Stimulated activated CD4-positive, alpha-beta T cell treated with anti-CD3 and anti-CD28 coated beads, Interleukin-2, amount 100 ng/mL, for 4 hours (primary cell): ENCODE measurements at regions not wholly inside any gene's neighbourhood (a gene's known extent, or its start where the extent isn't known, plus 50 kb on each side); places are given as distances from the start of the nearest gene placed in this dataset.
"Not testable (repeated sequence)": the region's sequence is repeated elsewhere in the genome, so short reads cannot be mapped to it uniquely, and the experiment has no call there.

Experiments used
- DNase-seq: peaks from one replicate; pipeline ENCODE4 v3.0.0-alpha.2; 2020; ENCODE audit warnings: low read depth

DNA sequence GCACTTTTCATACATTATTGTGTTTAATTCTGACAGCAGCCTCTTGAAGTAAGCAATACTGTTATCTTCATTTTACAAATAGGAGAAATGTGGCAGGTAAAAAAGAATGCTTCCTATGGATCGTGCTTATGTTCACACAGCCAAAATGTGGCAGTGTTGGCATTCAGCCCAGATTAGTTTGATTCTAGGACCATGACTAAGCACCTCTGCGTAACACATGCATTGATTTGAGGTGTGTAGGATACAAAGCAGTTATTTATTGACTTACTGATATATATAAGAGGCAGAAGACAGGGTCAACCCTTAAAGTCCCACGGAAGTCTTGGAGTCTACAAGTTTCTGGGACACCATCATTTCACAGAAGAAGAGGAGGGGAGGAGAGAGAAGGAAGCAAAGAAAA lies 1144.4 kb upstream of the GOT2 start:
- no peak for DNase-seq

DNA sequence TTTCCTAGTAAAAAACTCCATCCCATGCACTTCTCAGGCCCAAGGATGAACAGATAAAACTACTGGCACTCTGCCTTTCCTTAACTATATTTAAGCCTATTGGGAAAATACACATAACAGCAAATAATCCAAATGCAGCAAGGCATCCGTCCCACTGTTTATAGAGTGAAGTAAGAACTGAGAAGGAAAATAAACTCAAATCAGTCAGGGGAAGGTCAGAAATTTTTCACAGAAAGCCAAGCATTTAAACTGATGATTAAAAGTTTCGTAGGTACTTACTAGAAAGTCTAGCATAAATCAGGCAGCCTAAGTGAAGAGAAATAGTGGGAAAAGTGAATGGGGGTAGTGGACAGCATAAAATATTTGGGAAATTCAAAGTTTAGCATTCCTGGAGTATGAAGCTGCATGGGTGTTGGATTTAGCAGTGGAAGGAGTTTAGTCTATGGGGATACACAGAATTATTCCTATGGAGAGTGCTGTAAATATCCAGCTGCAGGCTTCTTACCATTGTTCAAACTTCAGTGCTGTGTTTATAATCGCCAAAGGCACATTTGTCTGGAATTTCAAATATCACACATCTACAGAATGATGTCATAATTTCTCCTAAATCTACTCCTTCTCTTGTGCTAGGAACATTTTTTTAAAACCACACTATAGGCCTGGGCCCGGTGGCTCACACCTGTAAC lies 1131.0 kb upstream of the GOT2 start:
- no peak for DNase-seq

DNA sequence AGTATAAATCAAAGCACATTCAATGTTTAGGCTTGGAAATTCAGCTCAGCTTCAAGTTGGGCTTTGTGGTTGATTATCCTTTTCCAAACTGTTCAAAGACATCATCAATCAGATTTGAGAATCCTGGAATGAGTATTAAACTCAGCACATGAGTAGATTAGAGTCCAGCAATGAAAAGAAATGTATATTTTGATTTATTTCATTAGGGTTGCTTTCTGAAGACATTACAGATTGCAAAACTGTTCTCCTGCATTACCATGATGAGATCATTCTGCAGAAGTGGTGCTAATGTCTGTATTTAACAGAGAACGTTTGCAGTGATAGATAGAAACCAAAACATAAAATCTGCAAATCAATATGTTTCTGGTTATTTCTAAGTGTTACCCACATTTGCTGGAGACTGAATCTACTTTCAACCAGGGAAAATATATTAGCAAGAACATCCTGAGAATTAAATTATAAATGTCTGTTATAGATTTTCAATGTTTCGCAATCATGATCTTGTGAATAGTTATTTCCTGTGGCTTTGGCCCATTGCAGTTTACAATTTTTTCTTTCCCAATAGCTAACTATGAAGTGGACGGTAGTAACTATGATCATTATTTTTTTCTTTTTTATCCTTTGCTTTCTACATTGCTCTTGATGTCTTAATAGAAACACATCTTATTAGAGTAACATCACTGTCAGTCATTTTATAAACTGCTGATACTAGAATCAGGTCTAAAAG lies 1125.7 kb upstream of the GOT2 start:
- DNase-seq, result no peak

DNA sequence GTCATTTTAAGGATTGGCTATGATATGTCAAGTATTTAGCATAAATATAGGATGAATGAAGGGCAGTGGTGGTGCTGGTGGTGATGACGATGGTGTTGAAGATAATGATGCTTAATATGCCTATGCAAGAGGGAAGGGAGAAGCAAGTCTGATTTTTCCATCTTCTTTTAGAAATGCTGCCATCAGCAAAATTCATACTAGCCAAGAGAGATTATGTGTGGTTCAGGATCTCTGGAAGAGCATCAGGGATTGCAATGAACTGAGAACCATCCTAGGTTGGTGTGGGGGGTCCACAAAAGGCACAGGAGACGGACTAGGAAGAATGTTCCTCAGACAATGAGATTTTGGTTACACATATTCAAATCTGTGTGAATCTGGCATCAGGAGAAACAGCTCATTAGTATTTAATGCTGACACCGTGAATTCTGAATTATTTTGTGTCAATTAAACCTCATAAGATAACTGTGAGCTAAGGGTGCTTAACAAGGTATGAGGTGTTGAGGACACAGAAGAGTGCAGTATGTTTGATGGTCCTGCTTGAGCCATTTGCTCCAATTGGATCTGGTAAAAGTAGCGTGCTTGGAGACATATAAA lies 1120.8 kb upstream of the GOT2 start:
- no peak for DNase-seq

DNA sequence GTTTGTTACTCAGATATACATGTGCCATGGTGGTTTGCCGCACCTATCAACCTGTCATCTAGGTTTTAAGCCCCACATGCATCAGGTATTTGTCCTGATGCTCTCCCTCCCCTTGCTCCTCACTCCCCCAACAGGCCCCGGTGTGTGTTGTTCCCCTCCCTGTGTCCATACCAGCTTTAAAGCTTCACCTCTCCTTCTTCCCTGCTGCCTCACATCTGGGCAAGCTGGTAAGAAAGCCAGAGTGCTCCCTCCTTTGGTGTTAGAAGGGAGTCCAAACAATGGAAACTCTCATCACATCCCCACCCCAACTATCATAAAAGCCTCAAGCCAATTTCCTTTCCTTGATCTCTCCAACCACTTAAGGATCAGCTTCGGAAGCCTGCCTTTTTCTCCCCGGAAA lies 1115.6 kb upstream of the GOT2 start:
- no peak for DNase-seq

DNA sequence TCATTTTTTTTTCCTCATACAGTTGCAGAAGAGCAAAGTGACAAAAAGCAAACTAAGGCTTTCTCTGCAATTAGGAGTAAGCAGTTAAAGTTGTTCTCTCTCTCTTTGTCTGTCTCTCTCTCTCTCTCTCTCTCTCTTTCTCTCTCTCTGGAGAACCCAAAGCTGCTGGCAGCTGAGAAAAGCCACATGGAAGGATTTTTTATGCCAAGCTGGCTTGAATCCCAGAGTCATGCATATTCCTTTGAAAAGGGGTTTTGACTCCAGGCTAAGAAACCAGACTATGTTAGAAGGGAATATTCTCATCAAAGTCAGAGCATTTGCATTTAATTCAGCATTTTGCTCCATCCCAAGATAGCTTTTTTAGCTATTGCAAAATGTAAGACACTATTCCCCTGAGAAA lies 1114.2 kb upstream of the GOT2 start:
- DNase-seq, result no peak

DNA sequence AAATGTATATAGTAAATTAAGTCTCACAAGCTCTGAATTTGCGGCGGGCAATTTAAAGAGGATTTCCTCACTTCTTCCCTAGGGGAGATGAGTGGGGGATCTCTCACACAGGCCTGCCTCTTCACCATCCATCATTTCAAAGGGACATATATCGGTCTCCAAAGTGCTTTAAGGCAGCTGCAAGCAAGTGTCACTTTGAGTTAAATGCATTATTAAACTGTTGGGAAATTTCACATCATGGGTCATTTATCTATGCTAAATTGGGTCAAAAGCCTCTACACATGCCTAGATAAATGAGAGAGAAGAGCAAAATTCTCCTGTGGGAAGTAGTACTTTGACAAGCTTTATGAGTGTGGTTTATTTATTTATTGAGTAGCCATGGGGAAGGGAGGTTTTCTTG lies 1106.1 kb upstream of the GOT2 start:
- no peak for DNase-seq

DNA sequence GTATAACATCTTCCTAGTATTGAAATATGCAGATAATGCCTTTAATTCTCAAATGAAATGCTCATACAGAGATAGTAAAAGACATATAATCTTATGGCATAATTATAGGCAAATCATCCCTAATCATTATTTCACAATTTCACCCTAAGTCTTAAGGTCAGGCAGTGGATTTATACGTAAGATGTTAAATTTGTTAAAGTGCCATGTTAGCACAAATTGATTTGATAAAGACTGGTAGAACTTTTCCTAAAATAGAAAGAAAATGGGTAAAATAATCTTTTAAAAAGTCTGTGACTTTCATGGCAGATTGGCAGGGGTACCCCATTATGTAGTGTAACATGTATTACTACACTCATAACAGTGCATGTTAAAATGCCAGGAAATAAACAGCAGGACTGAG lies 1092.7 kb upstream of the GOT2 start:
- no peak for DNase-seq

DNA sequence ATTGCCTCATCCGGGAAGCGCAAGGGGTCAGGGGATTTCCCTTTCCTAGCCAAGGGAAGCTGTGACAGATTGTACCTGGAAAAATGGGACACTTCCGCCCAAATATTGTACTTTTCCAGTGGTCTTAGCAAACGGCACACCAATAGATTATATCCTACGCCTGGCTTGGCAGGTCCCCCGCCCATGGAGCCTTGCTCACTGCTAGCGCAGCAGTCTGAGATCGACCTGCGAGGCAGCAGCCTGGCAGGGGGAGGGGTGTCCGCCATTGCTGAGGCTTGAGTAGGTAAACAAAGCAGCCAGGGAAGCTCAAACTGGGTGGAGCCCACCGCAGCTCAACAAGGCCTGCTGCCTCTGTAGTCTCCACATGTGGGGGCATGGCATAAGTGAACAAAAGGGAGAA lies 1075.4 kb upstream of the GOT2 start:
- not testable (repeated sequence) for DNase-seq

DNA sequence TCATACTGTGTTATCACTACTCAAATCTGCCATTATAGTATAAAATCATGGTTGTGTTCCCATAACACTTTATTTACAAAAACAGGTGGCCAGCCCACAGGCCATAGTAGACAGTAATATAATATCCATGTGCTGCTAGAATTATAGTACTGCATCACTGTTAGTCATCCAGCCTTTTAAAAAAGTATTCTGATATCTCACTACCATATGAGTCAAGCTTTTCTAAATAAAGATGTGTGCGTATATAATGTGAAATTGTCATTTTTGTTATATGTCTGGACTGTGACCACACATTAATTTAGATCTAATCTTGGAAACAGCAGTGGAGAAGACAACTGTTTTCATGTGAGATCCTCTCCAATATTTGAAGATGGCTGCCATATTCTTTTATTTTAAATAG lies 1049.1 kb upstream of the GOT2 start:
- no peak for DNase-seq

DNA sequence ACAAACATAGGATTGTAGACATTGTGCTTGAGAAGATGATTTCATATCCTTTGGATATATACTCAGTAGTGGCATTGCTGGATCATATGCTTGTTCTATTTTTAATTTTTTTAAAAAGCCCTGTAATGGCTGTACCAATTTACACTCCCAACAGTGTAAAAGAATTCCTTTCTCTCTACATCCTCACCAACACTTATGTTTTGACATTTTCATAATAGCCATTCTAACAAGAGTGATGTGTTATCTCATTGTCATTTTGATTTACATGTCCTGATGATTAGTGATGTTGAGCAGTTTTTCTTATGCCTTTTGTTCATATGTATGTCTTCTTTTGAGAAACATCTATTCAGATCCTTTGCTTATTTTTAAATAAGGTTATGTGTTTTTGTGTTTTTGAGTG lies 1039.2 kb upstream of the GOT2 start:
- DNase-seq, result no peak

DNA sequence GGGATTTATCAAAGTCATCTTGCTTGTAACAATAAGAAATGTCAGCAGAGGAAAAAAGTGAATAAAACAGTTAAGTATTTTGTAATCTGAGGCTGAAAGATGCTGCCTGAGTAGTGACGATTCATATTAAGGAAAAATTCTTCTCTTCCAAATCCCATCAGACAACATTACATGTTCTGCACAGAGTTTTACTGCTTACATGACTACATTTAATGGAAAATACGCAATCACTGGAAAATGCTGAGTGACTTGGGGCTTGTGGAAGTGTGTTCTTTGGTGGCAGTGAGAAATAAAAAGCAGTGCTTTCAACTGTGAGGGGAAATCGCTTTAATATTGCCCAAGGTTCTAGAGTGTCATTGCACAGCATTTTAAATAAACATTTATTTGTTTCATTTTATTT lies 1025.2 kb upstream of the GOT2 start:
- DNase-seq, result no peak

DNA sequence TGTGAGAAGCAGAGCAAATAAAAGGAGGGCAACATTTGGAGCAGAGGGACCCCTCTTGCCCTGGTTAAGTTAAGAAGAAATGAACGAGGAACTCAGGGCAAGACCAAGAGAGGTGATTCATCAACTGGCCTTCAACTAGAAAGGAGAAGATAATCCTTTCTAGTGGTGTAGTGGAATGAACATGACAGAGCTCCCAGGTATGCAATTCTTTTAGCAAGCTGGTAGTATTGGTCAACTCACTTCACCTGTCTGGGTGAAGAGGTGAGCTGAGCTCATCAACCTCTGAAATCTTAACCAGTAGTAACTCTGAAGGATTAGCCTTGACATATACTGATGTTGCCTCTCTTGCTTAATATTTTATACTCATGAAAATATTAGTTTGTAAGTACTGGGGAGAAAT lies 1024.7 kb upstream of the GOT2 start:
- no peak for DNase-seq

DNA sequence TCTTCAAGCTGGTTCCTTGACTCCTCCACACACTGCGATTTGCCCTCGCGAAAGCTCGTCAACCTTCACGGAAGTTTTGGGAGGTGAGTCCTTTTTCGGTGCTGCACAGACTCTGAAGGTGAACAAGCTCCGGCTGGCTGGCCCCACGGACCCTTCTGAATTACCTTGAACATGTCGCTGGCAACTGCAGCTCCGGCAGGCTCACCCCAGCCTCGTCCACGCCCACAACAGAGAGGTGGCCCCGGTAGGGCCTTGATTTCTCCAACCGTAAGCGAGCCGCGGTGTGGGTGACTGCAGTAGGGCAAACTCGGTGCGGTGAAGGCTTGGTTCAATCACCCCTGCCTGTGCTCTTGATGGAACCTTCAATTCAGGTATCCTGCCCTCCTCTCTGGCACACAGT lies 1020.7 kb upstream of the GOT2 start:
- DNase-seq, result no peak

DNA sequence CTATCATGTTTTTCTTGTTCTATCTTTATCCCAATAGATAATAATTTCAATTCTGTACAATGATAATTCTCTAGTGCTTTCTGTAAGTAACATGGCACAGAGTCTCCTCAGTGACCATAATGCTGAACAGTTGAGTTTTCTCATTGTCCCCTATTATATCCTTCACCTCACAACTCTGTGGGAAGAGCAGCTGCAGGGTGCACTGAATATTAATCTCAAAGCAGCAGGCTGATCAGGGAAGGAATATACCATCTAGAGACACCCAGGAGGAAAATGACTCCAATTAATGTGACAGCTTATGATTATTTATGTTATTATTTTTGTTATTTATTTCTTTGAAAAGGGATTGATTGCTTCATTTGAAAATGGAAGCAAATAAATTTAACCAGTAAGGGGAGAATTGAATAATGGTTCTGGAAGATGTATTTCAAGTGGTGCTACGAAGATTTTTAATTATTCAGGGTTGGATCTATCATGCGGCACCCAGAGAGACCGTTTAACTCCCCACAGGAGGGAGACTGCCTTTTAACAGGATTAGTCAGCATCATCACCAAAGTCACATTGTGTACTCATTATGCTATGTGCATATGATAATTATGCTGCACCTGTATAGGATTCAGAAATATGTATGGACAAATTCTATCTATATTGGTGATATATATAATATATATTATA lies 1015.7 kb upstream of the GOT2 start:
- no peak for DNase-seq

DNA sequence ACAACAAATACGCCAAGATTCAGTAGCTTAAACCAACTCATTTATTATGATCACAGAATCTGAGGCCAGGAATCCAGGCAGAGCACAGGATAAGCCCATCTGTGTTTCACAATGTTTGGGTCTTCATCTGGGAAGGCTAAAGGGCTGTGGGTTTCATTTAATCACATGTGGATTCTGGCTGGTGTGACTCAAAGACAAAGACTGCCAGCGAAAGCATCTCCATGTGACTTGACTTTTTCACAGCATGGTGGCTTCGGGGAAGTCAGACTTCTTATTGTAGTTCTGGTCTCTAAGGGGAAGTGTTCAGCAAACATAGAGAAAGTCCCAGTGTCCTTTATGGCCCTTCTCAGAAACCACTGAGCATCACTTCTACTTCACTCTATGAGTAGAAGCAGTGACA lies 1014.4 kb upstream of the GOT2 start:
- DNase-seq, result no peak

DNA sequence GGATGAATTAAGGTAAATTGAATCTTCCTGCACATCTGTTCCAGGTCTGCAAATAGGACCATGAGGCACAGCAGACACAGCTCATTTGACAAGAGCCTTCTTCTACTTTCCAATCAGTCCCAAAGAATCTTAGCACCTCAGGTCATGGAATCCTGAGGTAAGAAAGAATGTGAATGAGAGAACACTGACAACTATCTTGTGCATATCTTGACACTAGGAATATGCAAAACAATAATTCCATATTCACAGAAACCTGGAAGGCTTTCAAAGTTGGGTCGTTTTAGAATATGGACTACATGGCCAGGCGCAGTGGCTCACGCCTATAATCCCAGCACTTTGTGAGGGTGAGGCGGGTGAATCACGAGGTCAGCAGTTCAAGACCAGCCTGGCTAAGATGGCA lies 1009.4 kb upstream of the GOT2 start:
- no peak for DNase-seq

DNA sequence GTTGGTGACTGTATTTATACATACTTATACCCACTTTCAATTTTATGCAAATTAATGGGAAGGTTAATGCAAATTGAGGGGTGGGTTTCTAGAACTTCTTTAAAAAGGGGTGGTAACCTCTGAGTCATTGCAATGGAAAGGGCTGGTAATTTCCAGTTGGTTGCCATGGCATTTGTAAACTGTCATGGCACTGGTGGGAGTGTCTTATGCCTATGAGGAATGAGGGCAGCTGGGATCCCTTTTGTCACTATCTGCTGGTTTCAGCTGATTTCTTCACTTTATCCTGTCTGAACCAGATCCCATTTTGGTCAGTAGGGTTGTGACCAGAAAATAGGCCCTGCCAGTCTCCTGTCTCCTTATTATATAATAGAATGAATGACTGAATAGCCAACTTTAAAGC lies 1006.7 kb upstream of the GOT2 start:
- no peak for DNase-seq

DNA sequence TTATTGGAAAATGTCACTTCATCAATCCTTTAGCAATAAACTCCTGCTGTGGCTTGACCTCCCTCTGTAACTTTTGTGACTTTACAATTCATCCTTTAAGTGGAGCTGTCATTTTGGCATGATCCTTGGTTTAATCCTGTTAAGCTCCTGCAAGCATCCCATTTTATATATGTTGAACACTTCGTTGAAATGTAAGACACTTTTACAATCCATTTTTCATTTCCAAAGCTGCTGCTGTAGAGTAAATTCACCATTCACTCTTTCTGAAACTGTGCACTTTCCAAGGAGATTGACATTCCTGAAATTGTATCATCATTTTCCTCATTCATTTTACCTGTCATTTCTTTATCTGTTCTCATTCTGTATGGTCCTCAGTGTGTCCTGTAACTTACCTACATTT lies 1003.2 kb upstream of the GOT2 start:
- no peak for DNase-seq

DNA sequence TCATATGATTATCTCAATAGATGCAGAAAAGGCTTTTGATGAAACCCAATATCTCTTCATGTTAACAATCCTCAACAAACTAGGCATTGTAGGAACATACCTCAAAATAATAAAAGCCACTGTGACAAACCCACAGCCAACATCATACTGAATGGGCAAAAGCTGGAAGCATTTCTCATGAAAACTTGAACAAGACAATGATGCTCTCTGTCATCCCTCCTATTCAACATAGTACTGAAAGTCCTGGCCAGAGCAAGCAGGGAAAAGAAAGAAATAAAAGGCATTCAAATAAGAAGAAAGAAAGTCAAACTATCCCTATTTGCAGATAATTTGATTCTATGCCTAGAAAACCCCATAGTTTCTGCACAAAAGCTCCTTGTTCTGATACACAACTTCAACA lies 999.2 kb upstream of the GOT2 start:
- no peak for DNase-seq

DNA sequence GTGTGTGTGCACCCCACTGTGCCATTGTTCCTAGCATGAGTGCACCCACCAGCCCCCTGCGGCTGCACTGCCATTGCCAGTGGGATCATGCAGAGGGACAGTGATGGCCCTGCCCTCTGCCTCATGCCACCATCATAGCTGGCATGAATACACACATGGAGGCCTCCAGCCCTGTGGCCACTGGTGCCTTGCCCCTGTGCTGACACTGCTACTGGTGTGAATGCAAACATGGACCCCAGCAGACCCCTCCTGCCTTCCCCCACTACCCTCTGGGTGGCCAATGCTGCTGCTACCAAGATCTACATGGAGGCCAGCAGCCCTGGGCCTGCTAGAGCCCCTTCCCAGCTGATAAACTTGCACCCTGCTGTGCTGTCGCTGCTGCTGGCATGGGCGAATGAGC lies 995.5 kb upstream of the GOT2 start:
- no peak for DNase-seq

DNA sequence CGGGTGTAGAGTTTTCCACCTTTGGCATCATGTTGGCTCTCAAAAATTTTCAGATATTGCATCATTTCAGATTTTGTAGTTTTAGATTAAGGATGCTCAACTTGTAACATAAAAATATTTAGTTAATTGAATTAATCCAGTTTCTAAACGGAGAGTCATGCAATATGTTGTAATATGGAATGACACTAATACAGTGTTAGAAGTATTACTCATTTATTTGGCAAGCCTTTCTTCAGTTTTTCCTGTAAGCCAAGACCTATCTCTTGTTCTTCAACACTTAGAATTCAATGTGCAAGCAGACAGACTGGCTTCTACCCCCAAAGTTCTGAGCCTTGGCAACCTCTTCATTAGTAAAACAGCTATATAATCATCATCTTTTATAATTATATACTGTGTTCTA lies 985.0 kb upstream of the GOT2 start:
- no peak for DNase-seq
